GM19467 (cell line): ENCODE measurements at regions not wholly inside any gene's neighbourhood (a gene's known extent, or its start where the extent isn't known, plus 50 kb on each side); places are given as distances from the start of the nearest gene placed in this dataset.

ENCODE experiments used
- ATAC-seq: cut with Tn5 transposase; IDR thresholded peaks from one replicate; pipeline ENCODE4 v1.9.1; 2021; ENCODE audit warnings: mild to moderate bottlenecking, moderate library complexity; ENCODE audit not compliant: unreplicated experiment

DNA sequence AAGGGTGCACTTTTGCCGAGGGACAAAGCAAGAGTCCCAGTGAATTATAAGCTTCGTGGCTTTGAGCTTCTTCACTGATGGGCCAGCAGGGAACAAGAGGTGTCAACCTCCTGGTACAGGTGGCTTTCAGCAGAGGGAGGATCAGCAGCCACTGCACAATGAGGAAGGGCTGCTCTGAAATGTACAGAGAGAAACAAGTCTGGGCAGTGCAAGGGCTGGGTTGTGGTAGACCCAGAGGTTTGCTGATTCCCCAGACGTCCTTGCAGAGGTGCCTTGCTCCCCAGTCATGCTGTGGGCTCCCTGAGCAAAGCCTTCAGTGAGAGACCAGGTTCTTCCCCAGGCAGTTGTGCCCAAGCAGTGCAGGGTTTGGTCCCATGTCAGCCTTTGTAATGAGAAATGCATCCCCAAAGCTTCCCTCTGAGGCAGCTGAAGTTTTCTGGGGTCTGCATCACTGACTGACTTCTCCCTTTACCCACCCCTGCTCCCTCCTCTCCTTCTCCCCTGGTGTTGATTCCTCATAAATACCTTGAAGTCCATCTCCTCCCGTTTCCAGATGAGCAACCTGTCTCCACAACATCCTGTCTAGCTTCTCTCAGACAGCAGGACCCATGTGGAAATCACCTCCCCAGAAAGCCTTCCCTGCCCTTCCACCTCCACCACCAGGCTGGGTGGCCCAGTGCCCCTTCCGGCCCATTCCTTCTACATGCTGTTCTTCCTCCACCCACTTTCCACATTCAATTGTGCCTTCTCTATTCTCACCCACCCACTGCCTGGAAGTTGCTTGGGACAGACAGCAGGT is 599.6 kb upstream of the ADAMTS16 start:
- no peak for ATAC-seq

GRCh38 chr5:4541334-4541733 is 598.8 kb upstream of the ADAMTS16 start:
- ATAC-seq, result no peak

DNA sequence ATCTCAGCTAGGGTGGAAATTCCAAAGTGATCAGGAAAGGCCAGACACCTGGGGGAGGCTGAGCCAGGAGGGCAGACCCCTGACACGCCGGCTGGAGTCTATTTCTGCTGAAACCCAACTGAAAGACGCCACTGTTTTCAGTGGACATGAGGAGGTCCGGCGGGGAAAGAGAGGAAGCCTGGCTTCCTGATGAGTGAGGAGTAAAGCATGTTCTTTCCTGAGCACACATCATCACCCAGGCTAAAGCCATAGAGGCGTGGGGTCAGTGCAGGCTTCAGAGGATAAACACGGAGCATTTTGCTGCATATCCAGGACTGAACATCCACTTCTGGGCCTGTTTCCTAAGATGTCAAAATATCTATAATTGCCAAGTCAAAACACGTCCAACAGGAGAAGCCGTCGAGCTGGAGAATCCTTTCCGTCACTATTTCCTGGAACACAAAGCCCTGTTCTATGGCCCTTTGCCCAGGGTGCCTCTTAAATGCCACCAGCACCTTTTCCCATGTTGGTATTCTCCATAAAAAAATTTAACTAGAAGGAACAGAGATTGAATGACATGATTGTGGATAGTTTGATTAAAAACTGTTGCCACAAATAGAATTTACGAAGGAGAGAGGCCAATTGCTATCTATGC is 597.9 kb upstream of the ADAMTS16 start:
- no peak for ATAC-seq

DNA sequence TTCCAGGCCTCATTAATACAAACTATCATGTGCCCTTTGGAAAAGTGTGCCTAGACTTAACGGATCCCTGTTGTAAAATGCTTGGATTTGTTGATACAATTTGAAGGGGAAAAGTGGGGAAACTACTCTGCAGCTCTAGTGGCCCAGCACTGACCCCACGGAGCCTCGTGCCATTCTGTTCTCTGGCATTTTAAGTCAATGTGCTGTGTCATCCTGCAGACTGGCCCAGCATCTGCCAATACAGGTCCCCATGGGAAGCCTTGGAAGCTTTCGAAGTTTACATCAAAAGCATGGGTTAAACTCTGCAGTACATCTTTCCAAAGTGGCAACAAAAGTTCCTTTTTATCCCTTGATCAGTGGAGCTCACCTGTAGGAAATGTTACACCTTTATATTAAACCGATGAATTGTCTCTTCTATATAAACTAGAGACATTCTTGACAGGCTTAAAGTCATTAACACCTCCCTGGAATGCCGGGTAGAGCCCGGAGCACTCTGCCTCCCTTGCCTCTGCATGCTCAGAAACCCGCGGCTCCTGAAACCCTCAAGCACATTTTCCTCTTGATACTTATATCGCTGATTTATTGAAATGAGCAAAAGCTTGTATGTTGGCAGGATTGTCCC is 596.0 kb upstream of the ADAMTS16 start:
- ATAC-seq, result no peak

GRCh38 chr5:4547547-4547946 is 592.6 kb upstream of the ADAMTS16 start:
- ATAC-seq, result no peak

- ATAC-seq, result no peak
These were observed 591.8 kb upstream of the ADAMTS16 start for GRCh38 chr5:4548341-4548740.

DNA sequence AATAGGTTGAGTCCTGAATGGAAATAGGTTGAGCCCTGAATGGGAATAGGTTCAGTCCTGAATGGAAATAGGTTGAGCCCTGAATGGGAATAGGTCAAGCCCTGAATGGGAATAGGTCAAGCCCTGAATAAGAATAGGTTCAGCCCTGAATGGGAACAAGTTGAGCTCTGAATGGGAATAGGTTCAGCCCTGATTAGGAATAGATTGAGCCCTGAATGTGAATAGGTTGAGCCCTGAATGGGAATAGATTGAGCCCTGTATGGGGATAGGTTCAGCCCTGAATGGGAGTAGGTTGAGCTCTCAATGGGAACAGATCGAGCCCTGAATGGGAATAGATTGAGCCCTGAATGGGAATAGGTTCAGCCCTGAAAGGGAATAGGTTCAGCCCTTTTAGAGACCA is 590.8 kb upstream of the ADAMTS16 start:
- no peak for ATAC-seq

DNA sequence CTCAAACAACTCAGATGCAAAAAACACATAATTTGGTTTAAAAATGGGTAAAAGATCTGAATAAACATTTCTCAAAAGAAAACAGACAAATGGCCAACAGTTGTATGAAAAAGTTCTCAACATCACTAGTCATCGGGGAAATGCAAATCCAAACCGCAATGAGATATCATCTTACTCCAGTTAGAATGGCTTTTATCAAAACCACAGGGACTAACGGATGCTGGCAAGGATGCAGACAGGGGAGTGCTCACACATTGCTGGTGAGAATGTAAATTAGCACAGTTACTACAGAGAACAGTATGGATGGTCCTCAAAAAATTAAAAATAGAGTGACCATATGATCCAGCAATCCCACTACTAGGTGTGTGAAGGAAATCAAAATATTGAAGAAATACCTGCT is 589.1 kb upstream of the ADAMTS16 start:
- ATAC-seq, result no peak

- ATAC-seq, result no peak
These were observed 587.0 kb upstream of the ADAMTS16 start for GRCh38 chr5:4553130-4553529.

DNA sequence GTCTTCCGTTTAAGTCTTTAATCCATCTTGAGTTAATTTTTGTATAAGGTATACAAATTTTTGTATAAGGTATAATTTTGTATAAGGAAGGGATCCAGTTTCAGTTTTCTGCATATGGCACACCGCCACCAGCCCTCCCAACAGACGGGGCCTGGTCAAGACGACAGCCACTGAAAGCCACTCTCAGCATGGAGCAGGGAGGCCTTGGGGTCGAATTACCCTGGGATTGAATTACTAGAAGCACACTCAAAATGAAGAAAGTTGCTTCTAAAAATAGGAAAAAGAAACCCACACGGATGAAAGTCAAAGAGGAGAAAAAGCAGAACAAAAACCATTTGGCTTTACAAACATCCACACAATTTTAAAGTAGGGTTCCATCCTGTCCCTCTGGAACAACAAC is 586.2 kb upstream of the ADAMTS16 start:
- no peak for ATAC-seq

DNA sequence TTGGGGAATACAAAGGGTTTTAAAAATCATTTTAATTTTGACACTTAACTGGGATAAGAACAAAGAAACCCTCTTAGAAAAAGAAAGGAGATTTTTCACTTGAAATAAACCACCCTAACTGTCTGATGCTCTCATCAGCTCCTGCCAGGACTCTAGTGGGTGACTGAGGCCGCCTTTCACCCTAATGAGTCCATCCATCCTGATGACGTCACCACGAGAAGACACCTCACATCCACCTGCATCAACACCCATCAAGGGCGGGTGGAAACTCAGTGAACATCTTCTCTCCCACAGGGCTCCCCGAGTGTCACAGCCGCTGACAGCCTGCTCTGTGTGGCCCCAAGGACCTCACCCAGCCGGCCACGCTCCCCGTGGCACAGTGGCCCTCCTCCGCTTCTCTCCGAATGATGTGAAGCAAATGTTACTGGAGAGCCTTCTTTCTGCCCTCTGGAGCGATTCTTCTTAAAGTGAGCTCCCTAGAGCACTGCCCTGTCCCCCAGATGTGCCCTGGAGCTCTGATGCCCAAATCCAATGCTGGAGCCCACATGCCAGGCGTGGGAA is 584.3 kb upstream of the ADAMTS16 start:
- ATAC-seq, result no peak

DNA sequence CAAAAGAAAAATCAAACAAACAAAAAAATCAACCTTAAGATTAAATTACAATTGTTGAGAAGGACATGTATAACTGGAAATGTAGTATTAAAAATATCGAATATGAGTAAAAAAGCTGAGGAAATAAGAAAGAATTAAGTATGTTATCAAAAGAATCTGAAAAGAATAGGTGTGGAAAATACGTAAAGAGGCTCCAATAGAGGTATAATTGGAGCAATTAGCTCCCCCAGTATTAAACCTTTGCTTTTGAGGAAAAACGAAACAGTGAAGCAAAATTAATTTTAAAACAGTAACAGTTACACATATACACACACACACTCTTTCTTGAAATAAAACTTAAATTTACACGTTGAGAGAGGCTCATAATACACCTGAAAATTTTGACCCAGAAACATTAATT is 578.7 kb upstream of the ADAMTS16 start:
- no peak for ATAC-seq

DNA sequence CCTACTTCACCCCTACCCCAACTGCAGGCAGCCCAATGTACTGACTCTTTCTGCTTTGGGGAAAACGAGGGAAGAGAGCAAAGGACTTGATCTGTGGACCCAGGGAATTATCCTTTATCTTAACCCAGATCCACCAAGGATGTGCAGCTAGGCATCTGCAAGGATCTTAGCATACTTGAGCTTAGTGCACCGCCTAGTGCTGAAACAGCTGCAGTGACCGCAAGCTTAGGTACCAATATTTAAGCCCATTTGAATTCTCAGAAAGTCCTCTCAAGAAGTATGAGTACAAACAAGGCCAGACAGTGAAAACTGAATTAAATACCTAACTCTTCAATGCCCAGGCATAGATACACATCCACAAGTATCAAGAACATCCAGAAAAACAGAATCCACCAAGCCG is 576.7 kb upstream of the ADAMTS16 start:
- ATAC-seq, result no peak

DNA sequence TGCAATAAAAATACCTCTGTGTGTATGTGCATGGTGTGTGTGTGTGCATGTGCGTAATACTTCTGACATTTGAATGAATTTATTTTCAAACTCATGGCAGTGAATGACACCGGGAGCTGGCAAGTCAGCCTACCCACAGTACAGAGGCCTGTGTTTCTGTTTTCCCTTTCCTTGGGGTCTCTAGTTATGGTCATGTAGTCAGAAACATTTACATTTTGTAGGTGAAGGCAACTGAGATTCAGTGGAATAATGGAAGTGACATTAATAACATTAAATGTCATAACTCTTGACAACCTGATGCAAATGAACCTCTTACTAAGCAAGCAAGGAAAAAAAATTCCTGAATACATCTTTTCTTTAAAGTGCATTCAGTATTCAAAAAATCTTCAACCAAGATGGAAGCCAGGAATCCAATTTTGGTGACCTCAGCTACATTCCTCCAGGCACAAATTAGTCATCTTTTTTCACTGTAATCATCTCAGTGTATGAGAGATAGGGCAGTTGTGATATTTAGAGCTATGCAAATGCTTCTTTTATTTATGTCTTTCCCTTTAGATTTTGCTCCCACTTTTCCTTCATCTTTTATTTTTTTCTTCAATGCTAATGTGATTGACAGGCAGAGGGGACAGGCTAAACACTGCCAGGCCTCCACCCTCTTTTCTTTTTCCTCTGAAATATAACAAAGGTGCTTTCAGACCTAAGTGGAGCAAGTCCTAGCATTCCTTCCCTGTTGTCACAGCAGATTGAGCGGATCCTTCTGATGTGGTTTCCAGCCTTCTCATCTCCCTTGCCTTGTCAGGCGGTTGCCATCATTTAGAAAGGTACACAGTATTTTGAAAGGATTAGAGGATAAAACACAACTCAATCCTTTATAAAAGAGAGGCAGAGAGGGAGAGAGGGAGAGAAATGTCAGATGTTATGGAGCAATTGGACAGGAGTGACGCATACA is 569.8 kb upstream of the ADAMTS16 start:
- no peak for ATAC-seq

- no peak for ATAC-seq
These were observed 568.7 kb upstream of the ADAMTS16 start for GRCh38 chr5:4571248-4571948.

DNA sequence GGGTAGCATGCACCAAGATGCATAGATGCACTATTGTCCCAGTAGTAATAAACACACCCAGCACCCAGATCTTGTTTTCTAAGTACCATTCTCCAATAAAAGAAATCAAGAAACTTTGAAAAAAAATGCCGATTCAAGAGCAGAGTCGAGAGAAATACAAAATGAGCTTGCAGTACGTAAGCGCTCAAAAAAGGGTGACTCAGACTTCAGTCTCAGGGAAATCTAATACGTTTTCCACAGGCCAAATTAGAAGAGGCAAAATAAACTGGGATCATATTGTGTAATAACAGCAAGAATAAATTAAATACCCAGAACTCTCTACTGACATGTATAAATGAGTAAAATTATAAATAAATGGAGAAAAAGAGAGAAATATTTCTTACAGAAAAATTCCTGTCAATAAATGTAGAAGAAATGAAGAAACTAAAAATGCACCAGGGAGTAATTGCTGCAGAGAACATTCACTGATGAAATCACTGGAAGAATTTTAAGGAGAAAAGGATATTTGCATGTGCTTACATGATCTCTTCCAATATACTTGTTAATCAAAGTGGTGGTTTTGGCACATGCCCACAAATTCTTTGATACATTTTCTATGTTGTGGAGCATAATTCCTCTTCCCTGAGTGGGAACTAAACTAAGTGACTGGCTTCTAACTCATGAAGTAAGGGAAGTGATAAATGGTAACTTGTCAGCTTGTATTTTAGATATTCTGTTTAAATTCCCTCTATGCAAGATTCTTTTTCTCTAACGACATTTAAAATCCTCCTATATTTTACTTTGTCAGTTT is 567.6 kb upstream of the ADAMTS16 start:
- ATAC-seq, result no peak

DNA sequence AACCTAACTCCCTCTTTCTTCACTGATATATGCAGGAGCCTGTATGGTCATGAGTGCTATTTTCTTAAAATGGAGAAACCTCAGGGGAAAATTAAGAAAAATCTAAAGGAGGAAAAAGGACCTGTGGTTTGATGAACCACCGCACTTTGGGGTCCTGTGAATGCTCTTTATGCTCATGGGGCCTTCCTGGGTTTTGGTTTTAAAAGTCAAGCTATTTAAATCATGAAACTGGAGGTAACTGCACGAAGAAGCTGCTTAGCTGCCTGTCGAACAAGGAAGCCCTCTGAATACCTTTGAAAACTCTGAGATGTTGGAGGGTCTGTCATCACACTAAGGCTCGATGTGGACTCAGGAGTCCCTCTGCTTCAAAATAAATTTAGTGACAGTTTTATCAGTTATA is 564.5 kb upstream of the ADAMTS16 start:
- ATAC-seq, result no peak

DNA sequence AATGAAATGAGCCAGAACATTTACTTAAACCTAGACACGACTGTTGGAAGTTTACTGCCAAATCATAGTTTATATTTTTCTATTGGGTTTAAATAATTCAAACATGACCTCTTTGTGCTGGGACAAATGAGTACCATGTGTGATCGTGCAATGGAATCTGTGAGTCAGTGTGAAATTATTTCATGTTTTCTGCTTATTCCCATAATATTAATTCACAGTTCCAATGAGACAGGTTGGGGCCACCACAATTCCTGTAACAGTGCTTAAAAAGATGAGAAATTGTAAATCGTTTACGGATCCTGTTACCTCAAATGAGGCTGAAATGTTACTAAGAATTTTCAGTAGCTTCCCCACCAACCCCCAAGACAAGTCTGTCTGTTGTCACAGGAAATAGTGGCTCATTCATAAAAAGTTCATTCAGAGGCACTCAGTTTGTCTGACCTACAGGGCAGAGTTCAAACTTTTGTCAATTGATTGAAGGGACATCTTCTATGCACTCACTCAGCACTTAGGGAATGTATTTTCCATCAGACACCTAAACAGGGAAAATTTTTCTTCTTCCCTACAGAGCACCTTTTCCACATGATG is 563.9 kb upstream of the ADAMTS16 start:
- no peak for ATAC-seq

- no peak for ATAC-seq
These were observed 563.2 kb upstream of the ADAMTS16 start for GRCh38 chr5:4576908-4577307.
